ENCODE measurements at regions not wholly inside any gene's neighbourhood (a gene's known extent, or its start where the extent isn't known, plus 50 kb on each side); places are given as distances from the start of the nearest gene placed in this dataset.
"Not testable (repeated sequence)": the region's sequence is repeated elsewhere in the genome, so short reads cannot be mapped to it uniquely, and the experiment has no call there.

DNA sequence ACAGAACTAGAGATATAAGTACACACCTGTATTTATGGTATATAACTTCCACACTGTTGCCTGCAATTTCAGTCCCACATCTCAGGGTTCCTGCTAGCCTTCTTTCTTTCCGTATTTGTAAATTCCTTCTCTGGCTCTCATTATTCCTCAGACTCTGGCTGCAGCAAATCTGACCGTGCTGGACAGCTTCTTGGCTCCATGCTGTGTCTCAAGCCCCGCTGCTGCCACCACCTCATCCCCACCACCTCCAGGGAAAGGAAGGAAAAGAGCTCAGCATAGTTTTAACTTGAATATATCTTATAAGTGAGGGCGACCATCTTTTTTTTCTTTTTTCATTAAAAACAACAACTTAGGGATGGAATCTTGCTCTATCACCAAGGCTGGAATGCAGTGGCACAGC is 155.6 kb upstream of the CXCL13 start:
- no peak for DNase-seq

DNA sequence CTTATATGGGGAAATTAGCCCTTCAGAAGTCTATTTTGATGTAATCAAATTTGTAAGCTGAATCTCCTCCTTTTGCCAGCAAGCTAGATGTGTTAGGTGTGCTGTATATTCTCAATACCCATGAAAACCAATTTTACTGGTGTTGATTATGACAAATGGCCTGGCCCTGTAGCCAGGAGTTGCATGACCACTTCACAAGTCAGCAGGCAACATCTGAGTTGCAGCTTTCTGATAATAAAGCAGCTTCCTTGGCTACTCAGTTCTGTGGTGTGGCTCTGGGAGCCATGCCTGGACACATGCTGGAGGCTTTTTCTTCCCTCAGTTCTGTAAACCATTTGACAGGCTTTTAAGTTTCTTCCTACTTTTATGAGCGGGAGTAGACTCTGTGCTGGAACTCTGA is 154.1 kb upstream of the CXCL13 start:
- DNase-seq = no peak

DNA sequence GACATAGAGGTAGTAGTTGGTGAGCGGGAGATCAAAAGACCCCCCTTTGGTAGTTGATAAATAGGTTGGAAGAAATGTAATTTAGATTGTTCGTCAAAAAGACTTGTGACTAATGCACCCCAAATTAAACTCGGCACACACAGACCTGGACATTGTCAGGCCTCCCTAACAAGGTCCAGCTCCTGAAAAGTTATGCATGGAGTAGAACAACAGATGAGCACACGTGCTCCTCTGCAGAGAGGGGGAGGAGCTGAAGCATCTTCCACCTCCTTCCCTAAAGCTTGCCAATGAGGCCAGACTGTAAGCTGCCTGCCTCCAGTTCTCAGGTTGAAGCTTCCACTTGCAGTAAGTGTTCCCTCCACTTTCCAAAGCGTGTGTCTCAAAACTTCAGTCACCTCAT is 153.5 kb upstream of the CXCL13 start:
- not testable (repeated sequence) for DNase-seq

DNA sequence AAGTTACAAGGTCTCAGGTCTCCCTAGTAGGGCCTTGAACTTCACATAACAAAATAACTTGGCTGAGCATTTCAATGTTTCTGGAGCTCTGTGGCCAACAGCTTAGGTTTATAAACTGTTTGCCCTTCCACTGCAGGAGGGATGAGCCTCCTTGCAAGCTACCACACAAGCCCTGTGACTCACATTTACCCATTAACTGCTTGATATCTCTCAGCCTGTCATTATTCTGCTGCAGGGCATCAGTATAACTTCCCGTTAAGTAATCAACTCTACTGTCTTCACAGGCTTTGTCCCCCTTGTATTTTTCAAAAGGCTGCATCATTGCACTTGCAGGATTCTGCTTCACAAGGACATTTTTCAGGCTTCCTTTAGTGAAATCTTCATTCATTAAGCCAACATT is 151.7 kb upstream of the CXCL13 start:
- no peak for DNase-seq

DNA sequence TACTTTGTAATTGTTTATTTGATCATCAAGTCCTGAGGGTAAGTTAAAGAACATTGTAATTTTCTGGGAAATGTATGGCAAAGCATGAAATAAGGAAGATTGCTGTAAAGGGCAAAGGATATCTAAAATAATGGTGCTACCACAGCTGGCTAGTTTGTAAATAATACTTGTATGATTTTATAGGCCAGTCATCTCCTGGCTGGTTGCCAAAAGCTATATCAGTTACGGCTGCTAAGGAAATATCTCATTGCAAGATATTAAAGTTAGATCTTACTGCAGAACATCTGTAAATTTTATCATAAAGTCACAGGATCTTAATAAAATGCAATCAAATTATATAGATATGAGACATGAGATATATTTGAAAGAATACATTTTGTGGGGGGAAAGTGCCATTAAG is 150.8 kb upstream of the CXCL13 start:
- DNase-seq = no peak

DNA sequence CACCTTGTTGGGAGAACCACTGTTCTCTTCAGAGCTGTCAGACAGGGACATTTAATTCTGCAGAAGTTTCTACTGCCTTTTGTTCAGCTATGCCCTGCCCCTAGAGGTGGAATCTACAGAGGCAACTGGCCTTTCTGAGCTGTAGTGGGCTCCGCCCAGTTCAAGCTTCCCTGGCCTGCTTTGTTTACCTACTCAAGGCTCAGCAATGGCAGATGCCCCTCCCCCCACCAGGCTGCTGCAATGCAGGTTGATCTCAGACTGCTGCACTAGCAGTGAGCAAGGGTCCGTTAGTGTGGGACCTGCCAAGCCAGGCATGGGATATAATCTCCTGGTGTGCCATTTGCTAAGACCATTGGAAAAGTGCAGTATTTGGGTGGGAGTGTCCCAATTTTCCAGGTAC is 141.5 kb upstream of the CXCL13 start:
- DNase-seq = not testable (repeated sequence)

DNA sequence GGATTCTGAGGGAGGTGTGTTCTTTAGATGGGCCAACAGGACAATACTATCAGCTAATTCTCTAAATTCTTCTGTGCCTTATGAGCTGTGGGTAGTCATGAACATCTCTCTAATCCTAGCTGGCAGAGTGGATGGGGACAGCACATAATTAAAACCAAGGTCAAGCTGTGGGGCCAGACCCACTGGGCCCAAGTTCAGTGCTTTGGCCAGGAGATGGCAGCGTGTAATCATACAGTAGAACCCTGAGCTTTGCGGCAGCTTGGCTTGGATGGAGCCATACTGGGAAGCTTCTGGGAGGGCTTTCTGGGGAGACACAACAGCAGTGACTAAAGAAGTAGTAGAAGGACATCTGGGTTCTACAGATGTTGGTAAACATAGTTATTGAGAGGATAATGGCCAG is 140.3 kb upstream of the CXCL13 start:
- no peak for DNase-seq

DNA sequence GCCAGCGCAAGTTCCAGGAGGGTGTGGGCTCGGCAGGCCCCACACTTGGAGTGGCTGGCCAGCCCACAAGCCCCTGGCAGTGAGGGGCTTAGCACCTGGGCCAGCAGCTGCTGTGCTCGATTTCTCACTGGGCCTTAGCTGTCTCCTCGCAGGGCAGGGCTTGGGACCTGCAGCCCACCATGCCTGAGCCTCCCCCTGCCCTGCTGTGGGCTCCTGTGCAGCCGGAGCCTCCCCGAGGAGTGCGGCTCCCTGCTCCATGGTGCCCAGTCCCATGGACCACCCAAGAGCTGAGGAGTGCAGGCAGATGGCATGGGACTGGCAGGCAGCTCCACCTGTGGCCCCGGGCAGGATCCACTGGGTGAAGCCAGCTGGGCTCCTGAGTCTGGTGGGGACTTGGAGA is 139.2 kb upstream of the CXCL13 start:
- no peak for DNase-seq

DNA sequence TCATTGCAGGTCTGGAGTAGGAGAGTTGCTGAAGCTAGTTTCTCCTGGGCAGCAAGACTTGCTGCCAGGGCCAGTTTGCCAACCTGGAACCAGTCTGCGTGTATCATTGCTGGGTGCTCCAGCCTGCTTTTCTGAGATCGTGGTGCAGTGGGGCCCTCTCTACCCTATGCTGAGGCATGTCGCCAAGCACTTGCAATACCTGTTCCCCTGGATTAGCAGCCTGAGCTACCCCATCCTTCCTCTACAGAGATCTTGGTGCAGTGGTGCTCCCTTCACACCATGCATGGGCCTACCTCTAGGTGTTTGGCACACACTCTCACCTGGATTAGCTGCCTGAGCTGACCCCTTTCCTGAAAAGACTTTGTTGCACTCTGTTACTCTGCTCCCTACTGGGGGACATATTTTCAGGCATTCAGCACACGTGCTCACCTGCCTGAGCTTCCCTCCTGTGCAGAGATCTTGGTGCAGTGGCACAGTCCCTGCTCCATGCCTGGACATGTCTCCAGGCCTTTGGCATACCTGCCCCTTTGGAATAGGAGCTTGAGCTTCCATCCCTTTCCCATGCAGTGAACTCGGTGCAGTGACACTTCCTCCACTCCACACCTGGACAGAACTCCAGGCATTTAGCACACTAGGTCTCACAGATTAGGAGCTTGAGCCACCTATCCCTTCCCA is 133.7 kb upstream of the CXCL13 start:
- DNase-seq = no peak

DNA sequence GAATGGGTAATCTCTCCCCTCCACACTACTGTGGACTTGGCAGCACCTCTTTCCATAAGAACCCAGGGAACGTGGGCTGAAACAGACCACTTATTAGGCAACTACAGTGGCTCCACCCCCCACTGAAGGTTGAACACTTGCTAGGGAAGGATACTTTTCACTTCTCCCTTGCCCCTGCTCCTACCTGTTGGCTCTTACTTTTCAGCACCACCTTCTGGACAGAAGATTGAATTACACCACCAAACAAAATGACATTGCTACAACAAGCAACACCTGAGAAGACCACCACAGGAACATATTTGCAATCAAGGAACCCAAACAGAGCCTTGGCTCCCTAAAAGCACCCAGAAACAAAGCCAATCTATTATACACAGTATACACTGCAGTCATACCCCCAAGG is 132.1 kb upstream of the CXCL13 start:
- DNase-seq = peak; percentile 4 to 5

DNA sequence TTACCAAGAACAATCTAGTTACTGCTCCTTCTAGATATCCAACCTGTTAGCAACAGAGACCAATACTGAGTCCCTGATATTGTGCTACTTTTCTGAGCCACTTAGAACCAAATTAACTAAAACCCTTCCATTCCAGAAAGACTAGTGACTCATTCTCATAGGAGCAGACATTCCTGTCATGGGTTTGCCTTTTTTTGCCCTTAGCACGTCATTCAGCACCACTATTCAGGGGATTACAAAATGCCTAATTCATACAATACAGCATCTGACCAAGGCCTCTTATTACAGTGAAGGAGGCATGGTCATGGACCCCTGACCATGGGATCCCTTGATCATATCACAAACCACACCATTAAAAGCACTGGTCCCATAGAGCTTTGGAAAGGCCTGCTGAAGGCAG is 123.8 kb upstream of the CXCL13 start:
- no peak for DNase-seq

DNA sequence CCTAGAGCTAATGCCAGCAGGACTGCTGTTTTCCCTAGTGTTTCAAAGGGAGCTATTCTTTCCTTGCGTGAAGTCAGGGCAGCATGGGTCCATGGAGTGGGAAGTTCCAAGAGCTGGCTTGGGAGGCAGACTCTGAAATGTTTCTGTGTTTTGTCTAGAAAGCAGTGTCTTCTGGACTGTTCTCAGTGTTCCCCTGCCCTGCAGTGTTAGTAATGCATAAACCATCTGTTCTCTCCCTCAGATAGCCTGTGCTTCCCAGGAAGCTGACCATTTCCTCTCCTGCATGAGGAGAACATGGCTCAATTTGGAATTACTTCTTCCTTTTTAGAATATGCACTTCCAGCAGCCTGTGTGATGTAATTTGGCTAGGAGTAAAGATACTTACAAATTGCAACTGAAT is 116.7 kb upstream of the CXCL13 start:
- DNase-seq = no peak

DNA sequence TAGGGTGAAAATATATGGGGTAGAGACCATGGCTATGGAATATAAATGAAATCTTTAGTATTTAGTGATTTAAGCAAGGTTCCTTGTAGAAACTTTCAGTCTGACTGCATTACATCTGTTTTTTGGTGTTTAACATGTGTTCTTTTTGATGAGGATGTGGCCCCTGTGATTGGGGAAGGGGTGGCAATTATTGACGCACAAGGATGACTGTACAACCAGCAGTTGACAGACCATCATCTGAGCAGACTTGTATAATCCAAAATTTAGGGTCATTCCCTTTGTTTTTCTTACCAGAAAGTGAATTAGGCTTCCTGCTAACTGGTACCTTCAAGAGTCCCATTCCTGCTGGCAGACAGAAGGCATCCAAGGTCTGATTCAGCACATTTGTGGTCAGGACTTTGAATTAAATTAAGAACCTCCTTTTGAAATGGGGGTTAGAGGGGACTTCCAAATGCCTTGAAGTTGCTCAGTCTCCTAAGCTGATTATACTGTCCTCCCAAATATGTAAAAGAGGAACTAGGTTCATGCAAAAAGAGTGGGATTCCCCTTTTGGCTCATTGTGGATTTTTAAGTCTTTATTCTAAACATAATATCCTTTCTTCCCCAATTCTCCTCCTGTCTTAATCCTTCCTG is 112.4 kb upstream of the CXCL13 start:
- DNase-seq = no peak

DNA sequence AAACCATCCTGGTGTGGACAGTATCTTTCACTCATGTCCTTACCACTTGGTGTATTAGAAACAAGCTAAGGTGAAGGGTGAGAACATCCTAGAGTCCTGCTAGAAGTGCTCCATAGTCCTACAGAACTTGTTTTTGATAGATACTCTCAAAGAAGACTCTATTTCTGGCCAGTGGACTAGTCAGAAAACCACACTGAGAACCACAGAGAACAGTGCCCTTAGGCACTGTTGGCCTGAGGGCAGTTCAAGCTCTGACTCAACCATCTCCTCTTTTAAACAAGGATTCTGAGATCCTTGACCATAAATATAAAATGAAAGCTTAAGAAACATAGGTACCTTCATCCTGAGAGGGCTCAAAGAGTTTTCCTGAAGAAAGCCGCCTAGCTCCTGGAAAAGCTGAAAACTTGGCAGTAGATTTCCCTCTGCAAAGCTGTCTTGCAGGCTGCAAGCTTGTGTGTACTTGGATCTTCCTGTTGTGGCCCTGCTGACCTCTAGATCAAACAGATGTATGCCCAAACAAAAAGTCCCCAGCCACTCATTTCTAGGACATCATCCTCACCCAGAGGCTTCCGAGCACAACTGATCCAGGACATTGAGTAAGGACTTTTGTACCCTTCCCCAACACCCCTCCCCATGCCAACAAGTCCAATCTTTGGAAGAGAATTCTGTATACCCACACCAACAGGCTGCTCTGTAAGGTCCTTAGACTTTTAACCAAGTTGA is 111.6 kb upstream of the CXCL13 start:
- no peak for DNase-seq

DNA sequence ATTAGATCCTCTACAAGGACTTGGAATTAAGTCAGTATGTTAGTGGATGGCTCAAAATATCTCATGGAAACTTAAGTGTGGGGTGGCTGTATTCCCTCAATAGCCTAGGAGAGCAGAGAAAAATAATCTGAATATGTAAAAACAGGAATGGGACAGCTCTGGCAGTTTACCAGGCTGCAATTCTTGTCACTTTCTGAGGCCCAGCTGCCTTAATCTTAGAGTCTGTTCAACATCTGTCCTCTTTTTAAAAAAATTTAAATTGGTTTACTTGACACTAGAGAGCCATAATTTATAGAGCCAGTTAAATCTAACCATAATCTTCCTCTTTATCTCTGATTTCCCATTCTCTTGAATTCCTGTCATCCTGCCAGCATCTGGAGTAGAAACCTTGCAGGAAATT is 109.2 kb upstream of the CXCL13 start:
- DNase-seq = no peak

DNA sequence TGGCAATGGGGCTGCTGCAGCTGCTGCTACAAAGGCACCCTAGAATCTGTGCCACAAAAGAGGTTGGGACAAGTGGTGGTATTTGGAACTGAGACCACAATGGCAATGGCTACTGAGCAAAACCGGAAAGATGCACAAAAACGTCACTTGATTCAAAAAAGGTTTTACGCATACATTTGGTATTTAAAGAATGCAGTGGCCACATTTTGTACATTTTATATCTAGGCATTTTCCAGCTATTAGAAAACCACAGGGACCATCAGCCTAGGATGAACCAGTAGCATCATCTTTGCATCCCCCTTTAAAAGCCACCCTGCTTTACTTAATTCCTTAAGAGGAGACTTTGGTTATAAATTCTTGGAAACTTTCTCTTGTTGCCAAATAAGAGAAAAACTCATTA is 104.8 kb upstream of the CXCL13 start:
- DNase-seq = no peak

DNA sequence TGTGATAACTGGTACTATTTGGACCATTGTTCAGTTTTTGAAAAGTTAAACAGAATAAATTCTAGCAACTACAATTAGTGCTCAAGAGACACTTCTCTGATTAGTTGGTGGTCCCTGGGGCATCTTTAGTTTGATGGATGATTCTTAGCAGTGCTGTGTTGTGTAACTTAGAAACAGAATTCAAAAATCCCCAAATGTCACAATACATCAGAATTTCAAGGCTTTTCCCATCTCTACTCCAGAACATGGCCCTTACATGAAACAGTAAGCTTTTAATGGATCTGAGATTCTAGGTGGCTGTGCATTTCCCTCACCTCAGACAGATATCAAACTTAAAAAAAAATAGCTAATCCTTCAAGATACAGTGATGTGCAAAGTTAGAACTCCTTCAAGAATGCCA is 104.4 kb upstream of the CXCL13 start:
- DNase-seq = no peak

DNA sequence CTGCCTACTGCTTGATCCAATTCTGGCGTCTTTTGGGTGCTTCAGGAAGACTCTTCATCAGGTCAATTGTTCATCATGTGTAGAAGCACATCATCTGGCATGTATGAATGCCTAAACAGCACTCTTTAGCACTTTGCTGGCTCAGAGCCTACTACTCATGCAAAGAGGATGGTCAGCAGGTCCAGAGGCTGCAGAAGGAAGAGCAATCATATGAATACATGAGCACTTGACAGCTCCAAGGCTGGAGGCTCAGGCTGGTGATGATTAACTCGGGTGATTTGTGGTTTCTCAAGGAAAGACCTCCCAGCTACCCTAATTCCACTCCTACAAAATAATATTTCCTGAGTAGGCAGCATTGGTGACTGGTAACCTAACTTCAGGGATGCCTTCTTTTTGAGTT is 103.8 kb upstream of the CXCL13 start:
- DNase-seq = no peak

DNA sequence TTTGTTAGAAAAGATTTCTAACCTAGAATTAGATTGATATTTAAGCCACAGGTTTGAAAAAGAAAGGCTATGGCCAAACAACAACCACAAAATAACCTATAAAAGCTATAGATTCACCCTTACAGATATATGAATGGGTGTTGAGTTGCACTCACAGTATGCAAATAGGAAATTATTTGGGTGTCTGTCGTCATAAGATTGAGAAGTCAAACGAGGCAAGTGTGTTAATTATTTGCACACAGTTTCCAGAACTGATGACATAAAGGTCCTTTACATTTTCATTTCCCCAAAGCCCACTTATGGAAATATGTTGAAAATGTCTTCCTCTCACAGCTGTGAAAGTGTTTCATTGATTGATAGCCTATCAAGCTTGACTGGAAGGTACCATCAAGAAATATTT is 101.2 kb upstream of the CXCL13 start:
- no peak for DNase-seq

DNA sequence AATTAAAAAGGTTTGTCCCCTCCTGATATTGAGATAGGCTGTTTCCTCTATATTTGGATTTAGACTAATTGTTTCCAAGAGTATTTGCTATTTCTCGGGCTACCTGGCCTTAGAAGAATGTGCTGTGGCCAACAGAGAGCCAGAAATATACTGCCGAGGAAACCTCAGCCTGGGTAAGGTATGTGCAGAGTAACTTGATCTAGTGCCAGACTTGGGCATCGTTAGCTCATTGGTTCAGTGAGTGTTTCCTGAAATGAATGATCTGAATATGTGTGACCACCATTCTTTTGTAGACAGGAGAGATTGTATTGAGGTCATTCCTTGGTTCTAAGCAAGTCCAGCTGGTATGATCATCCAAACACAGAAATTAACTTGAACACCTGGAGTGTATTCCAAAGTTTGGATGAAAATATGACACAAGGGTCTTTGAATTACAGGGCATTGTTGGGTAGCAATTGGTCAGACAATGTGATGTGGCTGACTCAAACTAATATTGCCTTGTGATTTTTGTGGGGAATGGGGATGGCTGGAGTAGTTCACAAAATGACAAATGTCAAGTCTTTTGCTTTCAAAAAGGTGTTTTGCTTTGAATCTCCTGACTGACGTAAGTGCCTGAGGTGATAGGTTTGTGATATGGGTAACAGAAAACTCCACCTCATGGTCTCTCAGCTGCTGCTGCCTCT is 100.2 kb upstream of the CXCL13 start:
- no peak for DNase-seq

DNA sequence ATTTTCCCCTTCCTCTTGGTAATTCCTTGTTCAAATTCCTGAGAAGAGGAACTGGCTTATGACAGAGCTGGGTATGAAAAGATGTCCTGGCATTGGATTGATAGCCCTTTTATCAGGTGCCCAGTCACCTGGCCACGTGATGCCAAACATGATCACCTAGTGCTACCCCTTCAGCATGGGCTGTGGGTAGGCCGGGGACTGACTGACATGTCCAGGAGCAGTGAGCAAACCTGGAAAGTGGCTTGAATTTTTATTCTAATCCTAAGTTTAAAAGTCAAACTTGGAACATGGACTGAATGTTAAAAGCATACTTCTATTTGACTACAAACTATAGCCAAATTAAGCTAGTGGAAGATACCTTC is 99.7 kb upstream of the CXCL13 start:
- no peak for DNase-seq

DNA sequence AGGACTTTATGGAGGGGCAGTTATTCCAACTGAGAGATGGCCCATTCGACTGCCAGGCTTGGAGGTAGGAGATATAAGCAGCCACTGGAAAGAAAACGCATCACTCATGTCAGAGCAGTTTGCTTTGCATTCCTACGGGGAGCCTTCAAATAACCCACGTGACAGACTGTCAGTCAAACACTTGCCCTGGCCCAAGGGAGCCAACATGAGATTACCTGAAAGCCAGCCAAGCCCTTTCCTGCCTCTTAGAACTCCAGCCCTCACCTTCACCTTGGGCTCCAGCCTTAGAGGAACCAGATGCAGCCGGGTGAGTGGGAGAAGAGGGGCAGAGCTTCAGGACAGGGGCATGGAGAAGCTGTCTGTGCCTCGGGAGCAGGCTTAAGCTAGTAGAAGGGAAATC is 95.3 kb upstream of the CXCL13 start:
- DNase-seq = no peak

DNA sequence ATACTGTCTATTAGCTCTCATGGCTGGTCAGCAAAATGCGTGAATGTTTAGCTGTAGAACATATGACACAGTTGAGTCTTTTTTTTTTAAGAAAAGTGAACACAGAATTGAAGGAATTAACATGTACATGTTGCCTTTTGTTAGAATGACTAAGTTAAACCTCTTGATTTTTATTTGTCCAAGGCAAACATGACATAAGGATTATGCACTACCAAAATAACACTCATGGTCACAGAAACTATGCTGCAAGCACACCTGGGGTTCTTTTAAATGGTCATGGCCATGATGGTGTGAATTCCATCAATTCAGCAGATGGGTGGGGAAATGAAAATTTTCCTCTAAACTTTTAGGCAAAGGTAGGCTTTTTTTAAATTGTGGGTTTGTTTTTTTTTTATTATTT is 80.1 kb upstream of the CXCL13 start:
- no peak for DNase-seq

DNA sequence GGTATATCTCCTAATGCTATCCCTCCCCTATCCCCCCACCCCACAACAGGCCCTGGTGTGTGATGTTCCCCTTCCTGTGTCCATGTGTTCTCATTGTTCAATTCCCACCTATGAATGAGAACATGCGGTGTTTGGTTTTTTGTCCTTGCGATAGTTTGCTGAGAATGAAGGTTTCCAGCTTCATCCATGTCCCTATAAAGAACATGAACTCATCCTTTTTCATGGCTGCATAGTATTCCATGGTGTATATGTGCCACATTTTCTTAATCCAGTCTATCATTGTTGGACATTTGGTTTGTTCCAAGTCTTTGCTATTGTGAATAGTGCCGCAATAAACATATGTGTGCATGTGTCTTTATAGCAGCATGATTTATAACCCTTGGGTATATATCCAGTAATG is 77.7 kb upstream of the CXCL13 start:
- DNase-seq = not testable (repeated sequence)
